DMS53 treated with DMSO at 0.1 percent for 48 hours (cell line): ENCODE measurements at regions not wholly inside any gene's neighbourhood (a gene's known extent, or its start where the extent isn't known, plus 50 kb on each side); places are given as distances from the start of the nearest gene placed in this dataset.
"Not testable (repeated sequence)": the region's sequence is repeated elsewhere in the genome, so short reads cannot be mapped to it uniquely, and the experiment has no call there.

Source experiments
- DNase-seq: peaks from one replicate; lab custom pipeline; 2025; ENCODE audit not compliant: unreplicated experiment; lab: John Stamatoyannopoulos, UW

DNA sequence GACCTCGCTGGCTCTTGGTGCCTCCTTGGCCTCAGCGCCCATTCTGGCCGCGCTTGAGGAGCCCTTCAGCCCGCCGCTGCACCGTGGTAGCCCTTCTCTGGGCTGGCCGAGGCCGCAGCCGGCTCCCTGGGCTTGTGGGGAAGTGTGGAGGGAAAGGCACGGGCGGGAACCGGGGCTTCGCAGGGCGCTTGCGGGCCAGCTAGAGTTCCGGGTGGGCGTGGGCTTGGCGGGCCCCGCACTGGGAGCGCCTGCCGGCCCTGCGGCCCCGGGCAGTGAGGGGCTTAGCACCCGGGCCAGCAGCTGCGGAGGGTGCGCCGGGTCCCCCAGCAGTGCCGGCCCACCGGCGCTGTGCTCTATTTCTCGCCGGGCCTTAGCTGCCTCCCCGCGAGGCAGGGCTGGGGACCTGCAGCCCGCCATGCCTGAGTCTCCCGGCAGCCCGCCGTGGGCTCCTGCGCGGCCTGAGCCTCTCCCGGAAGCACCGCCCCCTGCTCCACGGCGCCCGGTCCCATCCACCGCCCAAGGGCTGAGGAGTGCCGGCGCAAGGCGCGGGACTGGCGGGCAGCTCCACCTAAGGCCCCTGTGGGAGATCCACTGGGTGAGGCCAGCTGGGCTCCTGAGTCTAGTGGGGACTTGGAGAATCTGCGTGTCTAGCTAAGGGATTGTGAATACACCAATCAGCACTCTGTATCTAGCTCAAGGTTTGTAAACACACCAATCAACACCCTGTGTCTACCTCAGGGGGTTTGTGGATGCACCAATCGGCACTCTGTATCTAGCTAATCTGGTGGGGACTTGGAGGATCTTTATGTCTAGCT lies 141.1 kb downstream of the SLCO4C1 start:
- not testable (repeated sequence) for DNase-seq

DNA sequence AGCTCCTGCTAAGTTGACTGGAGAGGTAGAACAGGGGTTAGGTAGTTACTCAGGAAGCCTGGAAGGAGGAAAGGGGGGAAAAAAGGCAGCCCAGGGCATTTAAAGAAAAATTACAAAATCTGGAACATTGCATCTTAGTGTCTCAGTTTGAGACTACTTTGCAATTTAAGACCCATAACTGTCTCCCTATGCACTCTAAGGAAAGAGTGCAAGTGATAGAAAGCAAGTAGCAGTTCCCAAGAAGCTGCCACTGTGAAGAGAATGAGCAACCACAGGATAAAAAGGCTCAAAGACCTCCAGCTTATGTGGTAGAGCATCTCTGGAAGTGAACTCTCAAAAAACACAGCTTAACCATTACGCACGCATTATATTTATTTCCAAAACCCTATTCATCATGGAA lies 141.8 kb downstream of the SLCO4C1 start:
- no peak for DNase-seq

DNA sequence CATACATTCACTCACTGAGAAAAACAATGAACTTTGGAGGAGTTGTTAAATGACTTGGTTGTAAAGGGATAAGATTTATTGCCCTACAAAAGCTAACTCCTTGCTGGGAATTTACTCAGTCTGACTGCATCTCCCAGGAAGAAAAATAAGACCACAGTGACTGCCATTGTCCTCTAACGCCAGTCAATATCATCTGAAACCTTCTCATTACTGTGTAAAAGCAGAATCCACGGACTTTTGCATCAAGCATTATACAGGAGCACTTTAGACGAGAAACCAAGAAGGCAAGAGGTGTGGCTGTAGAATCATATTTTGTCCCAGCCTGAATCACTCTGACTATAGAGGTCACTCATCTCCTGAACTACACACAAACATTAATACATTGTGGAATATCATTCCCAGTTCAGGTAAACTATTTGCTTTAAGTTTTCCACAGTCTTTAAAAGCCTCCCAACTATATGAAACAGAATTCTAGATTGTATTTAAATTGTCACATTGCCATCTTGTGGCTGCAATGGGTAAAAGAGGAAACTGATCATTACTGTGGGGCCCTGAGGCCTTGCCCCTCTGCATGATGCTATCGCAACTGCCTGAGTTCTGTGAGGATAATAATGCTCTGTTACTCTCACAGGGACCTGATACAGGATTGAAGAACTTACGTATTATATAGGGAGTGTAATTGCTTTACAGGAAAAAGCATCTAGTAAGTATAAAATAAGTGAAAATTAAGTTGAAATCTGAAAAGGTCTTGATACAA lies 142.9 kb downstream of the SLCO4C1 start:
- DNase-seq = peak; percentile 72

DNA sequence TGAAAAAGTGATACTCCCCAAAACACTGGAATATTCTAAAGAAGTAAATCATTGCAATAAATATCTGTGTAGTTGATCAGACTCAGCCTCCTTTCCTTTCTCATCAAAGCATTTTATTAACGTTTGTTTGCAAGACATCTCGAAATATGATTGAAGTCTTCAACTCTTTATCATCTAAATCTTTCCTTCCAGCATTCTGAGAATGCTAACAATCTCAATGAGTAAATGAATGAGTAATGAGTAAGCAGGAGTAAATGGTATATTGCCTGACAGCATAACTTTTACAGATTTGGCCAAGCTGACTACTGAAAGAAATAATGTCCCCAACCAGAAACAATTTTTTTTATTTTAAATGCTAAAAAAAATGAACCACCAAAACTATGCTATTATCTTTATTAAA lies 157.1 kb downstream of the SLCO4C1 start:
- DNase-seq = no peak

DNA sequence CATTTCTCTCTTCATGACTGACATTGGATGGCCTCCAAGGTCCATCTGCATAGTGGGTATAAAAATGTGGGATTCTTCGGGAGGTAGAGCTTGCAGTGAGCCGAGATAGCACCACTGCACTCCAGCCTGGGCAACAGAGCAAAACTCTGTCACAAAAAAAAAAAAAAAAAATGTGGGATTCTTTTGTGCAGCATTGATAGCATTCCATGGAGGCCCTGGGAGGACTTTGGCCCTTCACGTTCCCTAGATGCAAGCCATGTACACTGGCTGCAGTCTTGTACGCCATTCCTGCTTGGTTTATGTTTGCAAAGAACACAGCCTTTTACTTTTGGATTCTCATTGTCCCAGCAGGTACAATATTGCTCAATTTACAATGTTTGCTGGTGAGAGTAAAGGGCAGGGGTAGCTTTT lies 157.8 kb downstream of the SLCO4C1 start:
- no peak for DNase-seq

DNA sequence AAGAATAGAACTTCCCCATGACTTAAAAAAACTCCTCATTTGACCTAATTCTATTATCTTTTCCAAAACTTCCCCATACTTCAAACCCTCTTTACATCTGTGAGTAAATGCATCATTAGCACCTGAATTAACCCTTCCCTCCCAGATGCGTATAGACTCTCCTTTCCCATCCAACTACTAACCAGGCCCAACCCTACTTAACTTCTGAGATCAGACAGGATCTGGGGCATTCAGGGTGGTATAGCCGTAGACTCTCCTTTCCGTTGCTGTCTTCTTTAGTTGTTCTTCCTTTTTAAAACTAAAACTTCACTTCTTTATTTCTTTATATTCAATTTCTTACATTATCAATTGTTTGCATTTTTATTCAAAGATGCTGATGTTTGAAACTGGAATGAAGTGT lies 165.2 kb downstream of the SLCO4C1 start:
- DNase-seq = no peak

DNA sequence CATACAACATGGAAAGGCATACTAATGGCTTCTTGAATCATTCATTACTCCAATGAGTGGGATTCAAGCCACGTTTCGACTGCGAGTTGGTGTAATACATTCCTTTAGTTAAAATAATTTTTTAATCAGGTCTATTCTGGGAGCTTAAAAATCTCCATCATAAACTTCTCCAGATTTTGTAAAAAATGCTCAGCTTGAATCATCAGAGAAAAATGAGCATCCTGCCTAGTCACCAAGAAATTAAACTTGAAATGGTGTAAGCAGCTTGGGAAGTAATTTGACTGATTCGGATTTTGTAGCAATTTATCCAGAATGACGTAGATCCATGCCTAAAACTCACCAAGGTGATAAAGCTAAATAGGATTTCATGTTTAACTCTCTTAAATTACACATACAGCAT lies 165.7 kb downstream of the SLCO4C1 start:
- DNase-seq = no peak

DNA sequence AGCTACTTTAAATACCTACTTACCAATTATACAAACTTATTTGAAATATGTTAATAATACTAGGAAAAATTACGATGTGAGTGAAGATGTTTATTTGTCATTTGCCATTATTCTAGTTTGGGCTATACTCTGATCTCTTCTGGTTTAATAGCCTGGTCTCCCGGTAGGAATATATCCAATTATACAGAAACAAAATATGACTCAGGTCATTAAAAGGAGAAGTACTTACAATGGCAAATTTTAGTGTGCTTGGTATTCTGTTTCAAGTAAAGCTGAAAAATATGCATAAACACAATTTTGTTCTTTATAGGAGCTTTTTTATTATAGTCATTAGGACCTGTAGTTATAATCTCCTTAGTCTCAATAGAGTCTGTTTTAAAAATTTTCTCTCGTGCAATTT lies 176.8 kb downstream of the SLCO4C1 start:
- no peak for DNase-seq

DNA sequence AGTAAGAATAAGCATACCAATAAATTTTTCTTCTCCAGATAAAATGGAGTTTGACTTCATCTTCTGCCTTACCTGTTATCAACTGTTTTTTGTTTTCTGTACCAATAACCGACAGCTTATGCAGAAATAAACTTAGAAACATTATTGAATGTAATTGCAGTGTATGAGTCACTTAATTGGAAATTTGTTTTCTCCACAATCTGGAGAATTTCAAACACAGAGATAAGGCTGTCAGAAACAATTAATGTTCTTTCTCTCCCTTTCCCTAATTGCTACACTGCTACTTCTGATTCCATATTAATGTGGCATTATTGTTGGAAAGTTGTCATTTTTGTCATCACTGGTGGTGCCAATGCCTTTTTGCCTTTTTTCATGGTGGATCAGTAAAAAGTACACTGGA lies 180.3 kb downstream of the SLCO4C1 start:
- no peak for DNase-seq

DNA sequence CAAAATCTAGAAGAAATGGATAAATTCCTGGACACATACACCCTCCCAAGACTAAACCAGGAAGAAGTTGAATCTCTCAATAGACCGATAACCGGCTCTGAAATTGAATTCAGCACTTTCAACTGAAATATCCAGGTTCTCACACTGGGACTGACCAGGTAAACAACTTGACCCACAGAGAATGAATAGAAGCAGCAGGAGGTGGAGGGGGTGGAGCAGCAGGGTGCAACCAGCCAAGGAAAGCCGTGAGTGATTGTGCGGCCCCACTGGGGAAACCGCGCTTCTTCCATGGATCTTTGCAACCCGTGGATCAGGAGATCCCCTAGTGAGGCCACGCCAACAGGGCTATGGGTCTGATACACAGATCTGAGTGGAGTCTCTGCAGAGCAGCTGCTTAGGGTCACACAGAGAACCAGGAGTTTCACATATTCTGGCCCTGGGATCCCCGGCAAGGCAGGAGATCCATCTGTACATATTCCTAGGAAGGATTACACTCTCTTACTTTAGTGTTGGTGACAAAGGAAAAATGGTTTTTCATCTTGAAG lies 181.5 kb downstream of the SLCO4C1 start:
- no peak for DNase-seq

DNA sequence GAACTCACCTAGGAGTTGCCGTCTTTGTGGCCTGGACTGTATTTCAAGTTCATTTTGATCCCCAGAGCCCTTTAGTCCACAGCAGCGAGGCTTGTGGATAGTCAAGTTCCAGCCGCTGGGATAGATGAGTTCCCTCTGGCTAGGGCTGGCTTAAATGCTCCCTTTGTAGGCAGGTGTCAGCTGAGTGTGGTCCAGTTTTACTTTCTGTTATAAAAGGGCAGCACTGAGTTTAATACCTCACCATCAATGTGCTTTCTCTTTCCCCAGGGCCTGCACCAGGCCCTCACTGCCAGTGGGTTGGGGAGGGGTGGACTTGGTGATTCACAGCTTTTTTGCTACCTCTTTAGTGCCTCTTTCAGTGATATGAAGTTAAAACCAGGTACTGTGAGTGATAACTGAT lies 188.2 kb downstream of the SLCO4C1 start:
- DNase-seq = no peak

DNA sequence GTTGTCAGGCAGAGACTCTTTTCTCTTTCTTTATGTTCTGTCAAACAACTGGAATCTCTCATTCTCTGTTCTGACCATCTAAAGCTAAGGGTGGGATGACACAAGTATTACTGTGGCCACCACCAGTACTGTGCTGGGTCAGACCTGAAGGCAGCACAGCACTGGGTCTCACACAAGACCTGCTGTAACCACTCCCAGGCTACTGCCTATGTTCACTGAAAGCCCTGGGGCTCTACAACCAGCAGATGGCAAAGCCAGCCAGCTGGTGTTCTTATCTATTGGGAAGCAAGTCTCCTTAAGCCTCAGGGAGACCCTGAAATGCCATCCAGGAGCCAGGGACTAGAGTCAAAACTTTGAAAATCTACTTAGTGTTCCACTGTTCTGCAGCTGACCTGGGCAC lies 189.5 kb downstream of the SLCO4C1 start:
- no peak for DNase-seq

DNA sequence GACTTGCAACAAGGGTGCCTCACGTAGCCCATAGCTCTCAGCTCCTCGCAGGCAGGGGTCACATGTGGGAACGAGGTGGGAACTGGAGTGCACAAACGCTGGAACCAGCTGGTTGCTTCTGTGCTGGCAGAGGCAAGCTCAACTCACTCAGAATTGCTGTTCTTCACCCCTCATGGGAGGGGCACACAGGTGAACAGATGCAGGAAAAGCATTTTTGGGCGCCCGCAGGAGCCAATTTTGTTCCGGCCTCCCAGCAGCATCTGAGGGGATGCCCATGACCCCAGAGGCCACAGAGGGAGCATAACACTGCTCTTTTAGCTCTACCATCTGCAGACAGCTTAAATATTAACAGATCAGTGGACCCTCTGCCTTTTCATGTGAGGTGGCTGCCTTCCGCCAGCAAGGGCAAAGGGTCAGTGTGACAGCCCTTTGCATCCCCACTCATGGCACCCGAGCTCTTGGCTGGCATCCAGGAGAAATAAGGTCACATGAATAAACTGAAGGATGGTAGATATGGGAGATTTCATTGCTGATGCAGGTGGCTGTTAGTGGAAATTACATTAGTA lies 196.2 kb downstream of the SLCO4C1 start:
- DNase-seq = peak; percentile 35

DNA sequence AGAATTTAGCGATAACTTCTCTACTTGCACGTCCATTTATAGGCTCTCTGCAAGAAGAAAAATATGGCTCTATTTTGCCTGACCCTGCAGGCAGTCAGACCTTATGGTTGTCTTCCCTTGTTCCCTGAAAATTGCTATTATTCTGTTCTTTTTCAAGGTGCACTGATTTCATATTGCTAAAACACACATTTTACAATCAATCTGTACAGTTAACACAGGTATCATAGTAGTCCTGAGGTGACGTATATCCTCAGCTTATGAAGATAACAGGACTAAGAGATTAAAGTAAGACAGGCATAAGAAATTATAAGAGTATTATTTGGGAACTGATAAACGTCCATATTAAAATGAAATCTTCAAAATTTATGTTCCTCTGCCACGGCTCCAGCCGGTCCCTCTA lies 197.0 kb downstream of the SLCO4C1 start:
- DNase-seq = not testable (repeated sequence)

DNA sequence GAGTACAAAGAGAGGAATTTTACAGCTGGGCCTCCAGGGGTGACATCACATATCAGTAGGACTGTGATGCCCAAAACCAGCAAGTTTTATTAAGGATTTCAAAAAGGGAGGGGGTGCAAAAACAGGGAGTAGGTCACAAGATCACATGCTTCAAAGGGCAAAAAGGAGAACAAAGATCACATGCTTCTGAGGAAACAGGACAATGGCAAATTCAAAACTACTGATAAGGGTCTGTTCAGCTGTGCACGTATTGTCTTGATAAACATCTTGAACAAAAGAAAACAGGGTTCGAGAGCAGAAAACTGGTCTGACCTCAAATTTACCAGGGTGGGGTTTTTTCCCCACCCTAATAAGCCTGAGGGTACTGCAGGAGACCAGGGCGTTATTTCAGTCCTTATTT lies 197.5 kb downstream of the SLCO4C1 start:
- DNase-seq = not testable (repeated sequence)

DNA sequence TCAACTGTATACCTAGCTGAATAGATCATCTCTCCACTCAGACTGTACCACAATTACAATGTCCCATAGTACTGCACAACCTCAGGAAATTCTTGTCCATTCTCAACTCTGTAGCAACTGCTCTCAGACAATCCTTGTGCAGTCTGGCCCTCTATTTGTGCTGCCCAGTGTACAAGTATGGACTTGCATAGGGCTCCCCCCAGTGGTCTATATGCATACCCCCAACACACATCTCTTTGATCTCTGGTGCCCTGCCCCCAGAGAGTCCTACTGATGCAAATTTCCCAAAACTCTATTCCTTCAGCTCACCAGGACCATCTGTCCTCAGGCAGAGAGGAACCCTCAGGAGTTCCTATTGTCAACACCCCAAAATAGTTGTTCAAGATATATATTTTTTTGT lies 205.3 kb downstream of the SLCO4C1 start:
- peak; percentile 72 for DNase-seq

DNA sequence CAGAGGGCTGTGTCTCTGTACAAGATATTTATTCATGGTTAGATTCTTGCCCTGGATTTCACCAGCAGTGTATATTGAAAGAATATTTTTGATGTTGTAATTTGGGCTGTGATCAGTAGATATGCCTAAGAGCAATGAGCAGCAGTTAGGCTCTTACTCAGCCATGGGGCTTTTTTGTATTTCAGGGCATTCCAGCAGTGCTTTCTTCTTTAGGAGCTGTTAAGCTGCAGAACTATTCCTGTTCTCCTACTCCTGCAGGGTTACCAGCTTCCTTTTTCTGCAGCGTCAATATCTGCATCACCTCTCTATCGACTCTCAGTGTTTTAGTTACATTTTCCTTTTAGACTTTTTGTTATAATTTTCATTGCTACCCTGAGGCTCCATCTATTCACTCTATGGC lies 206.2 kb downstream of the SLCO4C1 start:
- no peak for DNase-seq

DNA sequence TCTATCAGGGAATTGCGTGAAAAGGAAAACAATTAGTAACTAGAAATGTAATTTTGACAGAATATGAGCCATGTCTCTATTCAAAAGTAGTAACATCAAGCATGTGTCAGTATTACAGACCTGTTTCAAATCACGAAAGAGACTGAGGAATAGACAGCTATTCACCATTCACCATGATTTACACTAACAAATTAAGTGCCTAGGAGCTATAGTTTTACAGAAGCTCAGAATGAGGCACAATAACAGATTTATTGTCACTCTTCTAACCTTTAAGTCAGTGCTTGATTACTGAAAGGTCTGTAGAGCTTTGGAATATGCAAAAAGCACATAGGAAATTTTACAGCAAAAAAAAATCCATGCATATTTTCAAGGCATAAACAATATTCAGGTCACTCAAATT lies 208.2 kb downstream of the SLCO4C1 start:
- DNase-seq = no peak

DNA sequence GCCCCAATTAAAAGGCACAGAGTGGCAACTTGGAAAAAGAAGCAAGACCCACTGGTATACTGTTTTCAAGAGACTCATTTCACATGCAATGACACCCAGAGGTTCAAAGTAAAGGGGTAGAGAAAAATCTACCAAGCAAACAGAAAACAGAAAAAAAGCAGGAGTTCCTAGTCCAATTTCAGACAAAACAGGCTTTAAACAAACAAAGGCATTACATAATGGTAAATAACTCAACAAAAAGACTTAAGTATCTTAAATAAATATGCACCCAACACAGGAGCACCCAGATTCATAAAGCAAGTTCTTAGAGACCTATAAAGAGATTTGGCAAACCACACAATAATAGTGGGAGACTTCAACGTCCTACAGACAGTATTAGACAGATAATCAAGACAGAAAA lies 215.8 kb downstream of the SLCO4C1 start:
- peak; percentile 19 for DNase-seq

DNA sequence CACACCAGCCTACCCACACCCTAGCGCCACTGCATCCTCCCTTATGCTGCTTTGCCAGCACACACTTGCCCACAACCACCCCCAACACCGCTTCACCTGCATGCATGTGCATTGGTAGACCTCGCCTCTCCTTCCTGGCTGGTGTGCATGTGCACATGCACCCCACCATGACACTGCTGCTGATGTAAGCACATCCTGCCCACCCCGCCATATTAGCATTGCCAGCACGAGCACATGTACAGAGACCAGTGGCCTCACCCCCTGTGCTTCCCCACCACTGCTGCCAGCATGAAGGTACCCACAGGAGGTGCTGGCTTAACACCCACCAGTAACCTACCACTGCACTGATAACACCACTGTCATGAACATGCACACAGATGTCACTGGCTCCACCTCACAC lies 218.2 kb downstream of the SLCO4C1 start:
- DNase-seq = no peak

DNA sequence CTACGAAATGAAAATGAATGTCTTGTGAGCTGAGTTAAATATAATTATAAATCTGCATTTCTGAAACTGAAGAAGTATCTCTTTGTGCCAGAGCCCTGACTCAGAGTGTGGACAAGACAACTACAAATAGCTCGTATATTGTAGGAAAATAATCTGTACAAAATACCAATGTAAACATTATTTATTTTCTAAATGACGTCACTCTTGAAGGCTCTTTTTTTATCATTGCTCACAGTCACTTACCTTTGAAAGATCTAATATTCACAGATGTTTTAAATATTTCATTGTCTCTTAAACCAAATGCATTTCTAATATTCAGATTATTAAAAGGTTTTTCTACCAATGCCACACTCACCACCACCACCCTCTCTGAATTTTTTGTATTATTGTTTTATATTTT lies 226.1 kb downstream of the SLCO4C1 start:
- DNase-seq = peak; percentile 39

DNA sequence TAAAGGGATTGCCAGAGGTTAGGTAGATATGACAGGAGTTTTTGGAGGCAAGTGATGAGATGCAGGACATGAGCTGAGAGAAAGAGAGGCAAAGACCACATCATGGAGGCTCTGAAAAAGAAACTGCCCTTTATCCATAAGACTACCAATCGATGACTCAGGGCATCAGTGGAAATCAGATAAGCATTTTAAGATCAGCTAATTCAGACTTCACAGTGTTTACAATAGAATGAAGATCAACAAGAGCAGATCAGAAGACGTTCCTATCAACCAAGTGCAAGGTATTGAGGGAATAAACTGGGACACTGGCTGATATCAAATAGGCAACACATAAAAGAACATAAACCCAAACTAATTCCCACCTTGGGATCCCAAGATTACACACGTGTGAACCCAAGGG lies 227.2 kb downstream of the SLCO4C1 start:
- DNase-seq = no peak
